Nephron progenitor cell (in vitro differentiated cells): ENCODE measurements at regions not wholly inside any gene's neighbourhood (a gene's known extent, or its start where the extent isn't known, plus 50 kb on each side); places are given as distances from the start of the nearest gene placed in this dataset.
"Not testable (repeated sequence)": the region's sequence is repeated elsewhere in the genome, so short reads cannot be mapped to it uniquely, and the experiment has no call there.

Experiments
- DNase-seq: peaks from one replicate; pipeline ENCODE4 v3.0.0; 2021
- H3K27ac Mint-ChIP-seq: 2 replicates; pipeline ENCODE4 v1.8.0; 2021; ENCODE audit warnings: mild to moderate bottlenecking, moderate library complexity, mixed read lengths
- H3K27me3 Mint-ChIP-seq: 2 replicates; pipeline ENCODE4 v1.8.0; 2021; ENCODE audit warnings: mild to moderate bottlenecking, low read depth, mixed read lengths; ENCODE audit not compliant: poor library complexity
- H3K36me3 Mint-ChIP-seq: 2 replicates; pipeline ENCODE4 v1.8.0; 2021; ENCODE audit warnings: low read depth, mixed read lengths
- H3K4me1 Mint-ChIP-seq: 2 replicates; pipeline ENCODE4 v1.8.0; 2021; ENCODE audit warnings: mixed read lengths
- H3K4me3 Mint-ChIP-seq: 2 replicates; pipeline ENCODE4 v1.8.0; 2021; ENCODE audit warnings: mild to moderate bottlenecking, moderate library complexity, mixed read lengths
- H3K9me3 Mint-ChIP-seq: 2 replicates; pipeline ENCODE4 v1.8.0; 2021; ENCODE audit warnings: mild to moderate bottlenecking, moderate library complexity, mixed read lengths
- TF ChIP-seq, protein P1 (sequence below): fragments of 200-600 bp; sonication (generic); IDR thresholded peaks from 2 replicates; pipeline ENCODE4 v1.5.0; 2021; ENCODE audit warnings: antibody characterized with exemption

- TF ChIP-seq, protein P1, sequence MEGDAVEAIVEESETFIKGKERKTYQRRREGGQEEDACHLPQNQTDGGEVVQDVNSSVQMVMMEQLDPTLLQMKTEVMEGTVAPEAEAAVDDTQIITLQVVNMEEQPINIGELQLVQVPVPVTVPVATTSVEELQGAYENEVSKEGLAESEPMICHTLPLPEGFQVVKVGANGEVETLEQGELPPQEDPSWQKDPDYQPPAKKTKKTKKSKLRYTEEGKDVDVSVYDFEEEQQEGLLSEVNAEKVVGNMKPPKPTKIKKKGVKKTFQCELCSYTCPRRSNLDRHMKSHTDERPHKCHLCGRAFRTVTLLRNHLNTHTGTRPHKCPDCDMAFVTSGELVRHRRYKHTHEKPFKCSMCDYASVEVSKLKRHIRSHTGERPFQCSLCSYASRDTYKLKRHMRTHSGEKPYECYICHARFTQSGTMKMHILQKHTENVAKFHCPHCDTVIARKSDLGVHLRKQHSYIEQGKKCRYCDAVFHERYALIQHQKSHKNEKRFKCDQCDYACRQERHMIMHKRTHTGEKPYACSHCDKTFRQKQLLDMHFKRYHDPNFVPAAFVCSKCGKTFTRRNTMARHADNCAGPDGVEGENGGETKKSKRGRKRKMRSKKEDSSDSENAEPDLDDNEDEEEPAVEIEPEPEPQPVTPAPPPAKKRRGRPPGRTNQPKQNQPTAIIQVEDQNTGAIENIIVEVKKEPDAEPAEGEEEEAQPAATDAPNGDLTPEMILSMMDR: no peak
- H3K4me3 Mint-ChIP-seq: no peak overlapping the region
- H3K27me3 Mint-ChIP-seq: no peaks in the 10 kb centered on the region
- H3K9me3 Mint-ChIP-seq: no peaks in the 10 kb centered on the region
- no peaks in the 10 kb centered on the region for H3K36me3 Mint-ChIP-seq
- DNase-seq: no peak
- peaks cover 4% of the 10 kb centered on the region for H3K4me1 Mint-ChIP-seq
- no peak overlapping the region for H3K27ac Mint-ChIP-seq
Observed at GRCh38 chr3:144501467-144501866, 529.8 kb downstream of the DIPK2A start.

DNA sequence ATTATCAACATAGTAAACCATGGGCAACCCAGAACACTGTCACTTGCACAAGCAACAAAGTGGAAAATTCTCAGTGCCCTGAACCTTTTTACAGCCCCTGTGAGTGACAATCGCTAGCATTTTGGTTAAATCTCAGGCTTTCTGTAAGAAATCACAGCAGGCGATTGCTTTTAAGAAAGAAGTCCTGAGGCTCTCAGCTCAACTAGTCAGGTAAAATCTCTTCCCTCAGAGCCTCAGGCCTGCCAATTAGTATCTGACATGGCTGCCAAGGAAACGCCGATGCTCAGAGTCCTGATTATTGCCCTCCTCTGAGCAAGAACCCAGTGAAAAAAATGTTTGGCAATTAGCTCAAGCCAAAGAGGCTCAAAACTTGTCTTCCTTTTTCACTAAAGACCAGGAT, 530.8 kb downstream of the DIPK2A start:
- peaks cover 4% of the 10 kb centered on the region for H3K4me1 Mint-ChIP-seq
- H3K4me3 Mint-ChIP-seq: no peak overlapping the region
- no peak for DNase-seq
- H3K9me3 Mint-ChIP-seq: no peaks in the 10 kb centered on the region
- H3K27me3 Mint-ChIP-seq: no peaks in the 10 kb centered on the region
- TF ChIP-seq, protein P1: no peak
- H3K27ac Mint-ChIP-seq: no peak overlapping the region
- H3K36me3 Mint-ChIP-seq: no peaks in the 10 kb centered on the region

DNA sequence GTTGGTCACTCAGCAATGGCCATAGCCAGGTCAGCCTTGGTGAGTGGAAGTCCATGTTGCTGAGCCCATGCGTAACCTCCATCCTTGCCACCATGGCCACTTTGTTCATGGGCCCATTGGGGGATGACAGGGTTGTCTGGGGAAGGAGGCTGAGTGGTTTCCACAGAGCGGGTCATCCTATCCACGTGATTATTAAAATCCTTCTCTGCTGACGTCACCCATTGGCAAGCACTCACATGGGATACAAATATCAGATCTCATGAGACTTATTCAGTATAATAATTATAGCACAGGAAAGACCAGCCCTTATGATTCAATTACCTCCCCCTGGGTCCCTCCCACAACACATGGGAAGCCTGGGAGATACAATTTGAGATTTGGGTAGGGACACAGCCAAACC, 534.8 kb downstream of the DIPK2A start:
- H3K9me3 Mint-ChIP-seq, H3K36me3 Mint-ChIP-seq, H3K27me3 Mint-ChIP-seq, DNase-seq, H3K4me1 Mint-ChIP-seq, H3K4me3 Mint-ChIP-seq, H3K27ac Mint-ChIP-seq: not testable (repeated sequence)

DNA sequence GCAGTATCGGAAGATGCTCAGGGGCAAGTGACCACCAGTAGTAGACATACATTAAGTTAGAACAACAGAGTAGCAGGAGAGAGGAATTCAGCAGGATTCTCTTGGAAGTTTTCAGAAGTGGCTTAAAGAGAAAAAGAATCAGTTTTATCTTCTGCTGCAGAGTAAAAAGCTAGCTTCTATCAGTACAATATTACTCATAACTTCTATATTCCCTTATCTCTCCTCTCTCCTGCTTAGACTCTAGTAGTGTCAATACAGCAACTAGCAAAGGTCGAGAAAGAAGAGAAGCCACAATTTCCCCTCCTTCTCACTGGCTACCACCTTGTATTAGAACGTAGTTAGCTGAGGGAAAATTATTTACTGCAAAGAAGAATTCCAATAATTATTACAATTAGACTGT, 539.7 kb downstream of the DIPK2A start:
- TF ChIP-seq, protein P1: no peak

GRCh38 chr3:144516026-144516425, 544.4 kb downstream of the DIPK2A start:
- DNase-seq: no peak
- no peaks in the 10 kb centered on the region for H3K4me1 Mint-ChIP-seq
- no peak overlapping the region for H3K27ac Mint-ChIP-seq
- H3K9me3 Mint-ChIP-seq: no peaks in the 10 kb centered on the region
- H3K36me3 Mint-ChIP-seq: no peaks in the 10 kb centered on the region
- H3K4me3 Mint-ChIP-seq: no peak overlapping the region
- TF ChIP-seq, protein P1: no peak
- peaks cover 3% of the 10 kb centered on the region for H3K27me3 Mint-ChIP-seq

More for the DNA sequence above, 539.7 kb downstream of the DIPK2A start:
- no peaks in the 10 kb centered on the region for H3K27me3 Mint-ChIP-seq
- H3K4me3 Mint-ChIP-seq: no peak overlapping the region
- H3K27ac Mint-ChIP-seq: no peak overlapping the region
- no peaks in the 10 kb centered on the region for H3K4me1 Mint-ChIP-seq
- H3K9me3 Mint-ChIP-seq: no peaks in the 10 kb centered on the region
- no peak for DNase-seq
- no peaks in the 10 kb centered on the region for H3K36me3 Mint-ChIP-seq

DNA sequence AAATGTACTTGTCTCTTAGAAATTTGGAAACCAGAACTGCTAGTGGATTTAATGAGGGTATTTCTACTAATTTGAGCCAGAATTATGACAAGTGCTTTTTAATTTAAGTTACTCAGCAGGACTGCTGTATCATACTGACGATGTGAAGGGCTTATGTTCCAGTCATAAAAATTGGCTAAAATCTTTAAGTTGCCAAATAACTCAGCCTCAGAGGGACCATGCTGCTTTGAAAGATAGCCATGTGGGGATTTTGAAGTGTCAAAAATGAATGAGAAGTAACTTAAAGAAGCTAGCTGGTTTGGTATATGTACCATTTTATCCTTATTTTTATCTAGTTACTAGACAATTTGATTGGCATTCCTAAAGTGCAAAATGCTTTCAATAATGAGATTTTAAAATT, 545.0 kb downstream of the DIPK2A start:
- DNase-seq: no peak
- H3K36me3 Mint-ChIP-seq: no peaks in the 10 kb centered on the region
- no peak overlapping the region for H3K4me3 Mint-ChIP-seq
- no peaks in the 10 kb centered on the region for H3K4me1 Mint-ChIP-seq
- TF ChIP-seq, protein P1: no peak
- H3K9me3 Mint-ChIP-seq: no peaks in the 10 kb centered on the region
- peaks cover 3% of the 10 kb centered on the region for H3K27me3 Mint-ChIP-seq
- no peak overlapping the region for H3K27ac Mint-ChIP-seq
